ENCODE measurements at regions not wholly inside any gene's neighbourhood (a gene's known extent, or its start where the extent isn't known, plus 50 kb on each side); places are given as distances from the start of the nearest gene placed in this dataset.

- WGBS, 2 donors = 41 to 73% methylated on average over 3 of the region's 3 CpGs
- Histone ChIP-seq H3K9me3 (no peaks in the 10 kb centered on the region), H3K4me3 (no peak overlapping the region), H3K36me3 (no peaks in the 10 kb centered on the region), H3K4me1 (peaks cover 0 to 4% (median 3%) of the 10 kb centered on the region in 3 donors), H3K27ac (no peak overlapping the region), H3K27me3 (peaks cover 0 to 12% (median 0%) of the 10 kb centered on the region in 4 donors)
- ATAC-seq (no peak), FAIRE-seq (no peak), DNase-seq (no peak)
- no peak for TF ChIP-seq CTCF (IDR thresholded peaks at IDR 0.05)
- intact Hi-C loops (cut with DNase I) = no loop called here
Observed at GRCh38 chr12:107847830-107848229, 73.3 kb downstream of the ASCL4 start.

- H3K27ac ChIP-seq = no peak overlapping the region
- no peaks in the 10 kb centered on the region for H3K9me3 ChIP-seq
- peaks cover 0 to 16% (median 0%) of the 10 kb centered on the region in 4 donors for H3K27me3 ChIP-seq
- TF ChIP-seq CTCF (IDR thresholded peaks at IDR 0.05) = no peak
- DNase-seq = no peak
- FAIRE-seq = no peak
- H3K36me3 ChIP-seq = no peaks in the 10 kb centered on the region
- 23 to 27% methylated on average over 3 of the region's 3 CpGs for WGBS, 2 donors
- intact Hi-C loops (cut with DNase I) = no loop called here
- H3K4me3 ChIP-seq = no peak overlapping the region
- H3K4me1 ChIP-seq = no peaks in the 10 kb centered on the region
- ATAC-seq = no peak
Observed at GRCh38 chr12:107853479-107853878, 79.0 kb downstream of the ASCL4 start.

GRCh38 chr12:107855471-107855870 lies 81.0 kb downstream of the ASCL4 start:
- no peak overlapping the region for H3K4me3 ChIP-seq
- ATAC-seq = no peak
- H3K27ac ChIP-seq = no peak overlapping the region
- H3K4me1 ChIP-seq = no peaks in the 10 kb centered on the region
- TF ChIP-seq CTCF (IDR thresholded peaks at IDR 0.05) = no peak
- intact Hi-C loops (cut with DNase I) = no loop called here
- FAIRE-seq = no peak
- H3K27me3 ChIP-seq = peaks cover 0 to 28% (median 0%) of the 10 kb centered on the region in 4 donors
- no peaks in the 10 kb centered on the region for H3K9me3 ChIP-seq
- DNase-seq = no peak
- no peaks in the 10 kb centered on the region for H3K36me3 ChIP-seq
- WGBS, 2 donors = 58 to 59% methylated on average over 2 of the region's 2 CpGs

- FAIRE-seq = no peak
- no peak for DNase-seq
- 45 to 66% methylated on average over 2 of the region's 2 CpGs for WGBS, 2 donors
- Histone ChIP-seq H3K9me3 (no peaks in the 10 kb centered on the region), H3K36me3 (no peaks in the 10 kb centered on the region), H3K27me3 (peaks cover 0 to 28% (median 0%) of the 10 kb centered on the region in 4 donors), H3K4me3 (no peak overlapping the region), H3K4me1 (no peaks in the 10 kb centered on the region), H3K27ac (no peak overlapping the region)
- no peak for TF ChIP-seq CTCF (IDR thresholded peaks at IDR 0.05)
- ATAC-seq = no peak
- intact Hi-C loops (cut with DNase I) = no loop called here
Observed at GRCh38 chr12:107856096-107856495, 81.6 kb downstream of the ASCL4 start.

GRCh38 chr12:107857191-107857590 lies 82.7 kb downstream of the ASCL4 start:
- DNase-seq (no peak), ATAC-seq (no peak), FAIRE-seq (no peak)
- intact Hi-C loops (cut with DNase I) = no loop called here
- TF ChIP-seq CTCF (IDR thresholded peaks at IDR 0.05) = no peak
- Histone ChIP-seq H3K36me3 (no peaks in the 10 kb centered on the region), H3K9me3 (no peaks in the 10 kb centered on the region), H3K4me1 (no peaks in the 10 kb centered on the region), H3K27me3 (peaks cover 0 to 28% (median 0%) of the 10 kb centered on the region in 4 donors), H3K4me3 (no peak overlapping the region), H3K27ac (no peak overlapping the region)
- 71 to 74% methylated on average over 4 of the region's 4 CpGs for WGBS, 2 donors
